Liver (tissue), 3 donors: ENCODE measurements at regions not wholly inside any gene's neighbourhood (a gene's known extent, or its start where the extent isn't known, plus 50 kb on each side); places are given as distances from the start of the nearest gene placed in this dataset.

Experiments used
- ATF3 ChIP-seq: IDR thresholded peaks from 2 replicates; pipeline ENCODE4 v1.6.1; 2016; ENCODE audit warnings: antibody characterized with exemption
- CTCF ChIP-seq: fragments of 150-350 bp; IDR thresholded peaks from 2 replicates; pipeline ENCODE4 v1.5.1; 2017; ENCODE audit warnings: improper control_type of control experiment, low read depth, low read length; ENCODE audit not compliant: missing input control
- TAF1 ChIP-seq: conservative IDR thresholded peaks from 2 replicates; pipeline ENCODE4 v1.6.1; 2016; ENCODE audit warnings: antibody characterized with exemption, mild to moderate bottlenecking
- donor health status: healthy.
- donor health status: healthy.

- no peak for TF ChIP-seq CTCF
- no peak for TF ChIP-seq TAF1
- TF ChIP-seq ATF3: no peak
These were observed 466.6 kb upstream of the EYS start for GRCh38 chr6:66173587-66173986.
